ENCODE measurements at regions not wholly inside any gene's neighbourhood (a gene's known extent, or its start where the extent isn't known, plus 50 kb on each side); places are given as distances from the start of the nearest gene placed in this dataset.

DNA sequence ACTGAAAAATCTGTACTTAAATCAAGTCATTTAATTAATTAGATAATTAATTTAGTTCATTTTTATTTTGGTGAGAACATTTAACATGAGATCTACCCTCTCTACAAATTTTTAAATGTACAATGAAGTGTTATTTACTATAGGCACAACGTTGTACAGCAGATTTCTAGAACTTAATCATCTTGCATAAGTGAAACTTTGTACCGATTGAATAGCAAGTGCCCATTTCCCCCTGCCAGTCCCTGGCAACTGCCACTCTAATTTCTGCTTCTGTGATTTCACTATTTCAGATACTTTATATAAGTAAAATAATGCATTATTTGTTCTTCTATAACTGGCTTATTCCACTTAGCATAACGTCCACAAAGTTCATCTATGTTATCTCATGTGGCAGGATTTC, 50.1 kb upstream of the SYTL5 start:
- TF ChIP-seq, protein P1, sequence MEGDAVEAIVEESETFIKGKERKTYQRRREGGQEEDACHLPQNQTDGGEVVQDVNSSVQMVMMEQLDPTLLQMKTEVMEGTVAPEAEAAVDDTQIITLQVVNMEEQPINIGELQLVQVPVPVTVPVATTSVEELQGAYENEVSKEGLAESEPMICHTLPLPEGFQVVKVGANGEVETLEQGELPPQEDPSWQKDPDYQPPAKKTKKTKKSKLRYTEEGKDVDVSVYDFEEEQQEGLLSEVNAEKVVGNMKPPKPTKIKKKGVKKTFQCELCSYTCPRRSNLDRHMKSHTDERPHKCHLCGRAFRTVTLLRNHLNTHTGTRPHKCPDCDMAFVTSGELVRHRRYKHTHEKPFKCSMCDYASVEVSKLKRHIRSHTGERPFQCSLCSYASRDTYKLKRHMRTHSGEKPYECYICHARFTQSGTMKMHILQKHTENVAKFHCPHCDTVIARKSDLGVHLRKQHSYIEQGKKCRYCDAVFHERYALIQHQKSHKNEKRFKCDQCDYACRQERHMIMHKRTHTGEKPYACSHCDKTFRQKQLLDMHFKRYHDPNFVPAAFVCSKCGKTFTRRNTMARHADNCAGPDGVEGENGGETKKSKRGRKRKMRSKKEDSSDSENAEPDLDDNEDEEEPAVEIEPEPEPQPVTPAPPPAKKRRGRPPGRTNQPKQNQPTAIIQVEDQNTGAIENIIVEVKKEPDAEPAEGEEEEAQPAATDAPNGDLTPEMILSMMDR (IDR thresholded peaks at IDR 0.05) = no peak
- no peak for DNase-seq
- H3K4me3 Mint-ChIP-seq = no peak overlapping the region
- no peaks in the 10 kb centered on the region for H3K36me3 Mint-ChIP-seq (ENCODE audit: low read depth)
- no peaks in the 10 kb centered on the region for H3K9me3 Mint-ChIP-seq
- no peak overlapping the region for H3K27ac Mint-ChIP-seq
- no peaks in the 10 kb centered on the region for H3K4me1 Mint-ChIP-seq (ENCODE audit: low read depth)
- no peaks in the 10 kb centered on the region for H3K27me3 Mint-ChIP-seq (ENCODE audit: insufficient read depth)

All from HFFc6 (cell line).